Left ventricle myocardium inferior (tissue), 1 donor: ENCODE measurements at regions not wholly inside any gene's neighbourhood (a gene's known extent, or its start where the extent isn't known, plus 50 kb on each side); places are given as distances from the start of the nearest gene placed in this dataset.

Experiments
- DNase-seq: peaks from one replicate; pipeline ENCODE4 v3.0.0-alpha.2; 2020
- H3K27ac ChIP-seq: fragments of 200-600 bp; replicated peaks from 2 replicates; pipeline ENCODE4 v1.8.0; 2021
- H3K27me3 ChIP-seq: fragments of 200-600 bp; 2 replicates; pipeline ENCODE4 v1.8.0; 2021; ENCODE audit warnings: low read depth
- H3K36me3 ChIP-seq: fragments of 200-600 bp; 2 replicates; pipeline ENCODE4 v1.8.0; 2021
- H3K4me1 ChIP-seq: fragments of 200-600 bp; 2 replicates; pipeline ENCODE4 v1.8.0; 2021
- H3K4me3 ChIP-seq: fragments of 200-600 bp; 2 replicates; pipeline ENCODE4 v1.8.0; 2021; ENCODE audit warnings: mild to moderate bottlenecking, moderate library complexity
- H3K9me3 ChIP-seq: fragments of 200-600 bp; replicated peaks from 2 replicates; pipeline ENCODE4 v1.8.0; 2021
- CTCF ChIP-seq: fragments of 200-600 bp; IDR thresholded peaks from 2 replicates; pipeline ENCODE4 v1.8.0; 2021; ENCODE audit warnings: antibody characterized with exemption, mild to moderate bottlenecking, borderline replicate concordance
- intact Hi-C: fragments of 100-400 bp; cut with micrococcal nuclease; formaldehyde crosslinking; loops from one replicate; pipeline ENCODE4 v1.11.0; 2022
- donor health status: DM: no; HTN: yes; CAD: no; lungs with severe emphysema.

- no peak for TF ChIP-seq CTCF
- no peaks in the 10 kb centered on the region for H3K4me1 ChIP-seq
- intact Hi-C loops: no loop called here
- H3K4me3 ChIP-seq: no peak overlapping the region
- no peaks in the 10 kb centered on the region for H3K9me3 ChIP-seq
- no peaks in the 10 kb centered on the region for H3K27me3 ChIP-seq
- no peak overlapping the region for H3K27ac ChIP-seq
- H3K36me3 ChIP-seq: no peaks in the 10 kb centered on the region
- no peak for DNase-seq
Observed at GRCh38 chr5:35305336-35306020, 75.2 kb upstream of the PRLR start.

DNA sequence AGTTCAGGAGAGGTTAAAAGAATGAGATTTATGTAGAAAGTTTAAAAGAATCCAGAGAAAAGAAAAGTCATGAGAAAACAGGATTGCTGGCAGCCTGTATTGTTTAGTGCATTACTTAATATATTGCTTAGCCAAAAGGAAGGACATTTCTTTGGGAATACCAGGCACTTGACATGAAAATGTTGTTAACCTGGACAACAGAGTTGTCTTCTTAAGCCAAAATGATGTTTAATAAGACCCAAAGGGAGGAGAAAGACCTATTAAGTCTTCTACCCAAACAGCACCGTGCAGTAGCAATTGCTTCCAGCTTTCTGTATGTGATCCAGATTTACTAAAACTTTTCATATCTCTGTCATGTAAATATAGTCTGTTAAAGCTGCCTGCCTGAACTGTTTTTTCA is 74.0 kb upstream of the PRLR start:
- Histone ChIP-seq H3K4me3 (no peak overlapping the region), H3K27me3 (no peaks in the 10 kb centered on the region), H3K4me1 (no peaks in the 10 kb centered on the region), H3K27ac (no peak overlapping the region), H3K9me3 (no peaks in the 10 kb centered on the region), H3K36me3 (no peaks in the 10 kb centered on the region)
- TF ChIP-seq CTCF: no peak
- DNase-seq: no peak
- intact Hi-C loops: no loop called here

GRCh38 chr5:35303152-35303551 is 72.9 kb upstream of the PRLR start:
- Histone ChIP-seq H3K27me3 (no peaks in the 10 kb centered on the region), H3K4me1 (no peaks in the 10 kb centered on the region), H3K4me3 (no peak overlapping the region), H3K9me3 (no peaks in the 10 kb centered on the region), H3K36me3 (no peaks in the 10 kb centered on the region), H3K27ac (no peak overlapping the region)
- no peak for DNase-seq
- intact Hi-C loops: no loop called here
- TF ChIP-seq CTCF: no peak

GRCh38 chr5:35302544-35302943 is 72.3 kb upstream of the PRLR start:
- Histone ChIP-seq H3K36me3 (no peaks in the 10 kb centered on the region), H3K27me3 (no peaks in the 10 kb centered on the region), H3K4me3 (no peak overlapping the region), H3K4me1 (no peaks in the 10 kb centered on the region), H3K9me3 (no peaks in the 10 kb centered on the region), H3K27ac (no peak overlapping the region)
- DNase-seq: no peak
- TF ChIP-seq CTCF: no peak
- intact Hi-C loops: no loop called here

DNA sequence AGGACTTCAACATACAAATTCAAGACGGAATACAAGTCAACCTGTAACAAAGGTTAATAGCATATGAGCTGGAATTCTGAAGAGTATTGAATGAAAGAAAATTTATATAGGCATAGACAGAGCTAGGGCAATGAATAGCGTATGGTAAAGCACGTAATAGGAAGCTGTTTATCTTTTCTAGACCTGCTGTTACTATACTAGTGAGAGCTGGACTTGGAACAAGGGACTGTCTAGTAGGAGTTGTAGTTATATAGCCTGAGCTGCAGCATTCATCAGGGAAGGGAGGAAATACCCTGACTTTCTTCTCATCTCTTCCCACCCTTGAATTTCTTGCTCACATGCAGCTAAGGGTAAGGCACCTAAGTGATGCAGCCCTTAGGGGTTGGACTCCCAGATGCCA is 67.5 kb upstream of the PRLR start:
- no peak for DNase-seq
- TF ChIP-seq CTCF: no peak
- Histone ChIP-seq H3K36me3 (no peaks in the 10 kb centered on the region), H3K9me3 (peaks cover 8% of the 10 kb centered on the region), H3K4me3 (no peak overlapping the region), H3K27me3 (no peaks in the 10 kb centered on the region), H3K27ac (no peak overlapping the region), H3K4me1 (no peaks in the 10 kb centered on the region)
- intact Hi-C loops: no loop called here

- H3K36me3 ChIP-seq: no peaks in the 10 kb centered on the region
- DNase-seq: no peak
- intact Hi-C loops: no loop called here
- no peaks in the 10 kb centered on the region for H3K27me3 ChIP-seq
- no peak overlapping the region for H3K4me3 ChIP-seq
- no peak for TF ChIP-seq CTCF
- H3K9me3 ChIP-seq: peaks cover 15% of the 10 kb centered on the region
- H3K4me1 ChIP-seq: no peaks in the 10 kb centered on the region
- no peak overlapping the region for H3K27ac ChIP-seq
Observed at GRCh38 chr5:35294976-35295375, 64.7 kb upstream of the PRLR start.
